GM19351 (cell line): ENCODE measurements at regions not wholly inside any gene's neighbourhood (a gene's known extent, or its start where the extent isn't known, plus 50 kb on each side); places are given as distances from the start of the nearest gene placed in this dataset.

Source experiments
- ATAC-seq: cut with Tn5 transposase; IDR thresholded peaks from one replicate; pipeline ENCODE4 v1.9.1; 2021; ENCODE audit warnings: mild to moderate bottlenecking, moderate library complexity; ENCODE audit not compliant: unreplicated experiment

- no peak for ATAC-seq
Observed at GRCh38 chr2:180743401-180743800, 237.0 kb upstream of the UBE2E3 start.

- no peak for ATAC-seq
Observed at GRCh38 chr2:180742801-180743200, 237.6 kb upstream of the UBE2E3 start.

GRCh38 chr2:180739070-180739469 lies 241.3 kb upstream of the UBE2E3 start:
- no peak for ATAC-seq

GRCh38 chr2:180735799-180736198 lies 244.6 kb upstream of the UBE2E3 start:
- no peak for ATAC-seq

GRCh38 chr2:180734382-180734781 lies 246.0 kb upstream of the UBE2E3 start:
- ATAC-seq, result no peak

GRCh38 chr2:180733330-180733729 lies 247.1 kb upstream of the UBE2E3 start:
- no peak for ATAC-seq

- no peak for ATAC-seq
Observed at GRCh38 chr2:180732337-180732736, 248.1 kb upstream of the UBE2E3 start.

- ATAC-seq, result no peak
Observed at GRCh38 chr2:180730976-180731375, 249.4 kb upstream of the UBE2E3 start.

DNA sequence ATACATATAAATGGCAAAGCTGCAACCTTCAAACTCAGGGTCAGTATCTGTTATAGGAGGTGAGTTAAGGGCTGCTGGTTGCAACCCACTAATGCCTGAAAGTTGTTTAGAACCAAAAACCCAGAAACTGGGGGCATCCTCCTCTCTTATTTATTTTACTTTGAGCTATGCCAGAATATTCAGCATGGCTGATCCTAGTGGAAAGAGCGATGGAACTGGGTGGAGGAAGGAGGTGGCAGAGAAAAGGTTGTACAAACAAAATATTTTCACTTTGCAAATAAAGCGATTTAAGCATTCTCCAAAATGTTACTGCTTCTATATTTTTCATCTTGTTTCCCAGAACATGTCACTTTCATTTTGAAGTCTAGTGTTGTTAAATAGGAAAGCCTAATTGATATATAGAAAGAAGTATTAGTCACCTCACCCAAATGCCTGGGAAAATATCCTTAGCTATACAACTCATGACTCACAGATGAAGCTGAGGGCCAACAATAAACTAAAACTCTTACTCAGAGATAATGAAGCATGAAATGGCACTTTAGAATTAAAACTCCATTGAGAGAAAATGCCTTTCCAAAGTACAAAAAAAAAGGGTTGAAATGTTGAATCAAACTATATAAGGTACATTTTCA lies 251.4 kb upstream of the UBE2E3 start:
- ATAC-seq, result no peak

DNA sequence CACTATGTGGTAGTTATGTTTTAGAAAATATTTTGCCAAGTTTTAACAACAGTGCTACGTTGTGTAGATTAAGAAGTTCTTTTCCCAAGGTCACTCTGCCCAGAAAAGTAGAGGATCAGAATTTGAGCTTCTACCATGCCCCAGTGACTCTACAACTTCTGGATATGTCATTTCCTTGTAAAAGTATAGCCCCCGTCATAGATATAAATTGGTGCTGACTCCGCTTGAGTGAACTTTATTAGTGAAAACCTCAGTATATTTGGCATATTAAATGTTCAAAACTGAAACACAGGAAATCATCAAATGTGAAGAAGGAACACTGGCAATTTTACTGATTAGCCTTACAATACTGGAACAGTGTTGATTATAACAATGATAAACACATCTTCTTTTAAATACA lies 256.7 kb upstream of the UBE2E3 start:
- no peak for ATAC-seq

- no peak for ATAC-seq
Observed at GRCh38 chr2:180722551-180723239, 257.7 kb upstream of the UBE2E3 start.

GRCh38 chr2:180720829-180721228 lies 259.6 kb upstream of the UBE2E3 start:
- ATAC-seq, result no peak

GRCh38 chr2:180717588-180717987 lies 262.8 kb upstream of the UBE2E3 start:
- no peak for ATAC-seq

DNA sequence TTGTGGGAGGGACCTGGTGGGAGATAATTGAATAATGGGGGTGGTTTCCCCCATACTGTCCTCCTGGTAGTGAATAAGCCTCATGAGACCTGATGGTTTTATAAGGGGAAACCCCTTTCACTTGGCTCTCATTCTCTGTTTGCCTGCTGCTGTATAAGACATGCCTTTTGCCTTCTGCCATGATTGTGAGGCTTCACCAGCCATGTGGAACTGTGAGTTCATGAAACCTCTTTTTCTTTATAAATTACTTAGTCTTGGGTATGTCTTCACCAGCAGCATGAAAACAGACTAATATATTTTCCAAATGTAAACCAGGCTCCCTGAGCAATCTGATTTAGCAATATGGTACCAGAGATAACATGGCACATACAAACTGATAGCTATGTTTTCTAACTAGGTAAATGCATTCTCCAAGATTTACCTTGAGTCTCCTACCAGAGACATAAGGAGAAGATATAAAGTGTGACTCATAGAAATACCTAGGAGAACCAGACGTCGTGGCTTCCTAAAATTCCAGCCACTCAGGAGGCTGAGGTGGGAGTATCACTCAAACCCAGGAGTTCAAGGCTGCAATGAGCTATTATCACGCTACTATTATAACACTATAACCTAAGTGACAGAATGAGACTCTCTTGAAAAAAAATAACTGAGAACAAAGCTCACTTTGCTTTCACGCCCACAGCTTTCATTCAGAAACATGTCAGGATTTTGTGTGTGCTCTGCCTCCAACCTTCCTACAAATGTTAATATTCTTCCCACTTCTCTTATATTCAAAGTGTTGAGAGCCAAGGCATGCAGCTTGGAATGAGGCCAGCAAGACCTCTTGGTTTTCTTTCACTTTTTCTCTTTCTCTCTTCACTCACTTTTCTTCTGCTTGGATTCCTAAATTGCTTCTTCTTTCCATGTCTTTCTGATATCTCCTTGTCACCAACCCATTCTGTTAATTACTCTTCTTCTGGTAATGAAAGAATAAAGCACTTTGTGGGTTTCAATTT lies 263.9 kb upstream of the UBE2E3 start:
- no peak for ATAC-seq

DNA sequence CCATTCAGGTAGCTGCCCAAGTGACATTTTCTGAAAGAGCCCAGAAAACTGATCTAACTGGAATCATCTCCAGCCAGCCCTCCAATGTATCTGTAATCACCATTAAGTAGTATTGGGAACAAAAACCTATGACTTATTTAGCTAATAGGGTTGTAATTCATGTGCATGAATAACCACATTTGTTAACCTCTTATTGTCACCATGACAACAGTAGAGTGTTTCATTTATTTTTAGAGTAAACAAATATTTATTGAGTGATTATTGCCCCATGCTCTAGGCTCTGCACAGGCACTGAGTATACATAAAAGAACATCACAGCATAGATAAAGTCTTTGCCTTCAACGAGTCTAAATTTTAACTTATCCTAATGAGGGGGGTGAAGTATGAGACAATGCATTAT lies 265.4 kb upstream of the UBE2E3 start:
- ATAC-seq, result no peak

- ATAC-seq, result no peak
Observed at GRCh38 chr2:180709392-180710145, 270.8 kb upstream of the UBE2E3 start.

GRCh38 chr2:180707884-180708205 lies 272.6 kb upstream of the UBE2E3 start:
- ATAC-seq, result no peak

DNA sequence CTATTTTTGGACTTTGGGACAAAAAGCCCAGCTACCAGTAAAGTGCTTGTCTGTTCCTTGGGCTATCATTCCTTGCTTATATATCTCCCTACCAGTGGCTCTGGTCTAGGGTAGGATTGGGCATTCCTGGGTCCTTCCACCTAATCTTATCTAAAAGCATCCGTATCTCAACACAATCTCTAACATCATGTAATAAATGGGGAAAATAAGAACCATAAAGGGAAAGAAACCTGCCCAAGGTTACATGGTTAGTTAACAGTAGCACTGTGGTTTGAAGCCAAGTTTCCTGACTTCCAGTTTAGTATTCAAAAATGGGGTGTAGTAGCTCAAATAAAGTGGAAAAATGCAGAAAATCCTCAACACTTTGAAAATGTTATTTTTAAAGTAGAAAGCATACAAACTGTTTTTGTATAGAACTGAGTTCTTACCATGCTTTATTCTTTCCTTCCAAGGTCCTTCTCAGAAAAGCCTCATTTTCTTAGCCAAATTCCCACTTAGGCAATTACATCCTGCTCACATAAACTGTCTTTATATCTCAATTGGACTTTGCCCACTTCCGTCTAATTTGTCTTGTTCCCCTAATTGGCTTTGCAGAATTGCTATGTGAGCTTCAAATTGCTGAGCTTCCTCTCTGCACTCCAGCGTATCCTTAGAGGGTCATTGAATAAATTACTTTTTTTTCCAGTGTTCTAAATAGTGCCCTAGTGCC lies 273.1 kb upstream of the UBE2E3 start:
- ATAC-seq, result no peak

DNA sequence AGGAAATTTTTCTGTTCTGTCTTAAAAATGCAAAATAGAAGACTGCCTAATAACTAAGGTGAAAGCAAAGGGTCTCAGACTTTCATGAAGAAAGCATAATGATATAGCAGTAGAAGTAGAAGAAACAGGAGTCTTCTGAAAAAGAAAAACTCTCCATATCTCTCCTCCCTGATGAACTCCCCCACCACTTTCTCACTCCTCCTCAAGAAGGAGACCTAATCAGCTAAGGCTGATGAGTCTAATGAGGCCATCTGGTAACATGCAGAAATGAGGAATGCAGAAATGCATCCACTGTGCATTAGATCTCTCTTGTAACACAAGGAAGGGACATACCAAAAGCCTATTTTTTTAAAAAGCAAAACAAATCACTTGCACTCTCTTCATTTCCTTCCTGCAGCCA lies 273.7 kb upstream of the UBE2E3 start:
- ATAC-seq, result no peak

GRCh38 chr2:180705551-180705950 lies 274.9 kb upstream of the UBE2E3 start:
- no peak for ATAC-seq
